MV-4-11 (cell line): ENCODE measurements at regions not wholly inside any gene's neighbourhood (a gene's known extent, or its start where the extent isn't known, plus 50 kb on each side); places are given as distances from the start of the nearest gene placed in this dataset.
A peak's percentile ranks its signal among the peaks of the same experiment; 100 is the strongest.

Experiments
- DNase-seq: peaks from one replicate; lab custom pipeline; 2025; lab: John Stamatoyannopoulos, UW

DNA sequence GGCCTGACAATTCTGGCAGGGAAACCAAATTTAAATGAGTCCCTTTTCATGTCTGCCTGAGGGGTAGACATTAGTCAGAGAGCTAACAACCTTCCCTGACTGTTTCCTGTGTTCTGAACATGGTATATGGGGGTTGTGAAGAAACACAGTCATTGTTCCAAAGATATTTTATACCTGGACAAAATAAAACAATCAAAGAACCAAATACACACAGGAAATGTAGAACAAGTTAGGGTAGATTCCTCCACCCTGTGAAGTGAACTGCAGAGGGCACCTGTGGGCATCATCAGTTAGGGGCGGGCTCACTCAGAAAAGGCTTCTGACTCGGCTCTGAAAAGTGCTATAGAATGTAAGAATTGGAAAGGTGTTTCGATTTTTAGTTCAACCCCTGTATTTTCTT lies 231.9 kb upstream of the CADM1 start:
- DNase-seq, result no peak

DNA sequence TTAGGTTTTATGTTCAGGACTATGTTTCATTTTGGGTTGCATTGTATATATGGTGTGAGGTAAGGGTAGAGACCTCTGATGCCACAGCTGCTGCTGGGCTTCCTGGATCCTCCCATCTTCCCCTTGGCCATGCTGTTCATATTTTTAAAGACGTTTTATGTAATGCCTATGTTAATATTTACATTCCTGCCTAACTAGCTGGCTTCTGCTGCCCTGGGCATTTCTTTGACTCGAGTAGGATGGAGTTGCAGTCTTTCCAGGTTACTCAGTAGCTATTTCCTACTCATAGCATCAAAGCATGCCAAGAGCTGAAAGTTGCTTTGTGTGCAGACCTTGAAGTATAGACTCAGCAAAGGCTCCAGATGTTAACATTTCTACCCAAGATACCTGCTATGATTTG lies 220.5 kb upstream of the CADM1 start:
- DNase-seq, result no peak

DNA sequence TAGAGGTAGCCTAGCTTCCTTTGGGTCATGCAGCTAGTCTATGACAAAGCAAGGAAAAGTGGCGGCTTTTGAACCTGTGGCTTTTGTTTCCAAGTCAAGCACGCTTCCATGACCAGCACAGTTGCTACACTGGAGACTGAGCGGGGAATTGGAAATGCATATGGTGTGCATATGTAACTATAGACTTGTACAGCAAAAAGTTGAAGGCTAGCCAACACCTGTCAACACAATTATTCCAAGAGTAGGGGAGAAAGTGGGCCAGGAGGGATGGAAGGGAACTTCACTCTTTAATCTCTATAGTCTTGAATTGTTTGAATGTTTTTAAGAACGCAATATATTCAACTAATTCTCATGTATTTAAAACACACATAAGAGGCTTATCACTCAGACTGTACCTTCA lies 218.5 kb upstream of the CADM1 start:
- DNase-seq, result no peak

DNA sequence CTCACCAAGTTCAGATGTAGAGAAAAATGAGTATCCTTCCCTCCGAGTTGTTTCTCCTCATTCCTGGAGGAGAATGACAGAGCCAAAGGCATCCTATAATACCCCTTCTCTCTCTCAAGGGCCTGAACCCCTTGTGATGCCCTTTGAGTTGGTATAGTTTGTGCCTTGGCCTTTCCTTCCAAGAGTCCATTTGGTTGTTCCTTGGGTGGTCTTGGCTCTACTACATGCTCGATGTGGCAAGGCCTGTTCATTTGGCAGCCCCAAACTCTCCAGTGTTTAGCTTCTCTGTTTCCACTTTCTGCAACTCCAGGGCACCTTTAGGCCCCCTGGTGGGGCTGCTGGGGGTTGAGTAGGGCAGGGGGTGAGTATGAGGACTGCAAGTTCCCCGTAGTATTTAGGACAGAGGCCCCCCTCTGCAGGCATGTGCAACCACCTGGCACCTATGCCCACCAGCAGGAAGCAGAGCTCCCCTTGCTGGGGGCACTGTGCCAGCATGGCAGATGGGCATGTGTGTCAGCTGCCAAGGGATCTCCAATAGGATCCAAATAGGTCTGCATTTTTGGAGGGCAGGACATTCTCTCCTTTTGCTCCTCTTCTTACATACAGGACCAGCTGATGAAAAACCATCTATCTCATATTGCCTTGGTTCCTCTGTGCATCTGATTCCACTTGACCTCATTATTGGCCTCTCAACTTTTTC lies 217.2 kb upstream of the CADM1 start:
- no peak for DNase-seq

DNA sequence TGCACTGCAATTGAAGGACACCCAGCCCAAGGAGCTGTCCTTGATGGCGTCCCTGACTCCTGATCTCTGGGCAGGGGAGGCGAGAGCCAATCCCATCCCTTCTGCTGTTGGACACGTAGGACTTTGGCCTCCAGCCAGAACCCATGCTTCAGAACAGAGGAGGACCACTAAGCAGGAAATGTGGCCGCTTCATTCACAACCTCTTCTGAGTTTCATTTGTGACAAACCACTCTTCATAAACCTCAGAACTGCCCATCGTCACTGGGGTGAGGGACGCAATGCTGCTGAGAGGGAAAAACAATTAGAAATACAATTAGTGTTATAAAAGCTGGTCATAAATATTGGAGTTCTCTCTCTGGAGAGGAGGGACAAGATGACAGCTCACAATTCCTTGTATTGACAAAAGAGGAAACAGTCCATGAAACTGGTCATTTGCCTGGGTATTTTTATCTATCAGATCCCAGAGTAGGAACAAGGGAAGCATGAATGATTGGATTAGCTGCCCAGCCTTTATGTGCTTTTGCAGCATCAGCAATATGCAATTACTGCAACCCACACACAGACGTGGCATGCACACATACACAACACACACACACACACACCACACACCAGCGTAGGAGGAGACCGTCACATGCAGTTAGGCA lies 216.5 kb upstream of the CADM1 start:
- DNase-seq, result peak; percentile 76

DNA sequence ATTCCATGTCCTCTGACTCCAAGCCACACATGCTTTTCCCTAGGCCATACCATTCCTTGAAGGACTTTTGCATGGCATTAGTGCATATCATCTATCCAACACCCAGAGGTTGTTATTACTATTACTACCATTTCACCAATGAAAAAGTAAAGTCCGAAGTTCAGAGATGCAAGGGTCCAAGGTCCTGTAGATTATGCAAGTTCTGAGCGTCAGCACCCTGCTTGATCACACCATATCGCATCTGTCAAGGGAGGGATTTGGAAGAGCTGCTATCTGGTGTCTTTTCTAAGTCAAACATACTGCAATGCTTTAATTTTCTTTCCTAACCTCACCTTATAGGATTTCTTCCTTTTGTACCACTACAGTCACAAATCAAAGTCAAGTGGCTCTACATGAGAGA lies 214.7 kb upstream of the CADM1 start:
- DNase-seq, result no peak

DNA sequence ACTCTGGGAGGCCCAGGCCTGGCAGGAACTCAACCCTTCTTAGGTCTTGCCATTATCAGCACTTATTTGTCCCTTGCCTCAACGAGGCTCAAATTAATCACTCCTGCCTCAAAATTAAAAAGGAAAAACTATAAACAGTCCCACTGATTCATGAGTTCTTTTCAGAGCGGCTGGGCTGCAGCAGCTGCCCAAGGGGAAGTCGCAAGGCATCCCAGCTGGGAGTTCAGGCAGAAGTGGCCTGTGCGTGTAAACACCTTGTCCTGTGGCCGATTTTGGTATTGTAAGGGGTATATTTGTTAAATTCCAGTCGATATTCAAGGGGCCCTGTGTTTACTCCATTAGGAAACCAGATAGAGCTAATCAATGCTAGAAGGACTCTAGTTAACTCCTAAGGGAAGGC lies 213.9 kb upstream of the CADM1 start:
- no peak for DNase-seq

DNA sequence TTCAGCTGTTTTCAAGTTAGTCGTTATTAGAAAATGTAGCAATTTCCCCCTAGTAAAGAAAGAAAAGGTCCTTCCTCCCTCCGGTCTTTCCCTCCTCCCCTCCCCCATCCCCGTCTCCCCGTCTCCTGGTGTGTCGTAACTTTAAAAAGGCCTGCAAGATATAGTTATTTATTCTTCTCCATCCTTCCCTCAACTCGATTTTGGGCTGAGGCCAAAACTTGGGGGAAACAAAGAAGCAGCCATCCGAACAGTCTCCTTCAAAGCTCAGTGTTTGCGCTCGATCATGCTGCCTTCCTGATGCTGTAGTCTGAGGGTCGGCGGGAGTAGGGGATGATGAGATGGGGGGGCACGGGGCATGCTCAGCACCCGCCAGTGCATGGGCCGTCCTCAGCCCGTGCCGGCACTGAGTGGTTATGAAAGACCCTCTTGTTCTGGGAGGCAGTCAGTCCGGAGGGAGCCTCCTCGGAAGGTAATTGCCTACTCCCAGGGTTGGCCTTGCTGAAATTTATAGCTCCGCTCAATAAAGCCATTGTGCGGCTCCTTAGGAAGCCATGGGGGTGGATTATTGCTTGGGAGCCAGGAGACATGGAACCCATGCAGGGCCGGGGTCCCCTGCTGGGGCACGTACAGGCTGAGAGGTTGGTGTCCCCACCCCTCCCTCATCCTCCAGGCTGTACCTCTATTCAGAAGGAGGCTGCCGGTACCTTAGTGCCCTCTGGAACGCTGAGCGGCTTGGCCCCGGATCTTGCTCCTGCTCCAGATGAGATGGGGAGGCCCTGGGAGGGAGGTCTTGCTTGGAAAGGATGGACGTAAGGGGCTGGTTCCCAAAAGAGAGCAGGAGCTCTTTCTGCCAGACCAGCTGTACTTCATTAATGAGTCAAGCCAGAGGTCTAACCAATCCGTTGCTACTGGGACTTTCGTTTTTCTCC lies 212.7 kb upstream of the CADM1 start:
- DNase-seq, result peak; percentile 48

DNA sequence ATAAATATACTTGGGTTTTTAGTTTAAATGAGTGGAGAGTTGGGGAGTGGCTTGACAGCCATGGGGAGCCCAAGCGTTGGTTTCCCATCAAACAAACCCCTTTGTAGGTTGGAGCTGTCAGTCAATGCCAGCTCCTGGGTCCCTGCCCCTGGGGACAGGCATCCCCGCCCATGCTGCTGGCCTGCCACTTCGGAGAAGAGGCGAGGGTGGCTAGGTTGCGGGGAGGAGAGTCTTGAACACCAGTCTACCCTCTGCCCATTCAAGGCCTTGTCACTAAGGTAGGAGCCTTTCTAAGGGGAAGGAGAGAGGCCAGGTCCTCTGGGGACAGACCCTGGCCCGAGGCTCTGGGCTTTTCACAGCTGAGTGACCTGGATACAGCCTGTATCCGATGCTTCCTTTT lies 211.9 kb upstream of the CADM1 start:
- no peak for DNase-seq

DNA sequence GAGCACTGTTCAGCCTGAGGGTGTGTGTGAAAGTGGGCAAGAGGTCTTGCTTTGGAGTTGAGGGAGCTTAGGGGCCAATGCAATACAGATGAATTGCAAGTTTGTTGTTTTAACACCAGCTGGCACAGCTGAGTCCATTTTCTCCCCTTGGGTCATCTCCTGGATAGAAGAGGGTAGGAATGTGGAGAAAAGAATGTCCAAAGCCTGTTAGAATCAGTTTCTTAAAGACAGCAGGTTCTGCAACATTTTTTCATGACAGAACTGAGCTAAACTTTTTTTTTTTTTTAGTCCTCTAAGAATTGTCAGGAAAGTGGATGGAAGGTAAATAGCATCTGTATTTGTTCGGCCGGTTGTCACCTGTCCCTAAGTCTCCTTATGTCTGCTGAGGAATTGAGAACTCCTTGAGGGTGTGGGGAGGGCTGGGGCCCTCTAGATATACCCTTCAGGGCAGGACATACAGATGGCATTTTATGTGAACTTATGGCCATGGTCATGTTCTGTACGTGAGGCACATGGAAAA lies 211.1 kb upstream of the CADM1 start:
- DNase-seq, result no peak

DNA sequence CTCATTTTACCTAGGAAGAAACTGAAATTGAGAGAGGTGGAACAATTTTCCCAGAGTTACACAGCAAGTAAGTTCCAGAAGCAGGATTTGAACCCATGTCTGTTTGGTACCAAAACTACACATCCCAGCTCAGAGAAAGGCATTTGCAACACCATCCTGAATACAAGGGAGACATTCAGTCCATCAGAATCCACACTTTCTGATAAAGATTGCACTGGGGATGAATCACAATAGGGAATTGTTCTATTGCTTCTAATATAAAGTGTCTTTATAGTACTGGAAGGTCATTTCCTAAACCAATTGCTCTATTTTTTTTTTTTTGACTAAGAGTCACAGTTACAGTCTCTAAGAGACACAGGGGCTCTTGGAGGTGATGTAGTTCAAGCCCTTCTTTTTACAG lies 208.1 kb upstream of the CADM1 start:
- DNase-seq, result no peak

DNA sequence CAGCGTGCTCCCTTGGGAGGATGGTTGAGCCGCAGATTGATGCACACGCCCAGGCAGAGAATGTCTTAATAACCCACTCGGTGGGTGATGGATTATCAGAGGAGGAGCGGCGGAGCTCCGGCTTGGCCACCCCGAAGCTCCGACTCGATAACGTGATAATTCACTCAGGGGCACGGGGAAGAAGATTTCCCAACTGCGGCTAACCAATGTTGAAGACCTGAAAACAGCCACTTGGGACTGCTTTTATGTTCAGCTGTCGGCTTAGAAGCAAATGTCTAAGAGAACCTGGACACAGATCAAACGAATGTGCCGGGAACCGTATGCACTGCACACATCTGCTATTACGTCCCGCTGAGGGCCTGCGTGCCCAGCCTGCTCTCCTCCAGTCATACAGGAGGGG lies 206.8 kb upstream of the CADM1 start:
- no peak for DNase-seq

DNA sequence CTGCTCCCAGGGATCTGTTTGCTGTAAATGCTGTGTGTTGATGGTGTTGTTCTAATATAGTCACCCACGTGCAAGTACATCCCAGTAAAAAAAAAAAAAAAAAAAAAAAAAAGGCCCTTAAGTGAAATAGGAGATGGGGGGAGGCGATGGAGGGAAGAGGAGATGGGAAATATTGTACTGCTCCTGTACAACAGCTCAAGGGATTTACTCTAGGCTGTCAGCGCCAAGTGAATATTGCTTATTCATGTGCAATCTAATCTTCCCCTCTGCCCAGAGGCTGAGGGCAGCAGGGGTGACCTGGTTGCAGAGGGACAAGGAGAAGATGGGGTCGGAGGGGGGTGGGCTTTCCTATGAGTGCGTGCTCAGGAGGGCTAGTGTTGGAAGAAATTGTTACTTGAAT lies 206.2 kb upstream of the CADM1 start:
- DNase-seq, result no peak

DNA sequence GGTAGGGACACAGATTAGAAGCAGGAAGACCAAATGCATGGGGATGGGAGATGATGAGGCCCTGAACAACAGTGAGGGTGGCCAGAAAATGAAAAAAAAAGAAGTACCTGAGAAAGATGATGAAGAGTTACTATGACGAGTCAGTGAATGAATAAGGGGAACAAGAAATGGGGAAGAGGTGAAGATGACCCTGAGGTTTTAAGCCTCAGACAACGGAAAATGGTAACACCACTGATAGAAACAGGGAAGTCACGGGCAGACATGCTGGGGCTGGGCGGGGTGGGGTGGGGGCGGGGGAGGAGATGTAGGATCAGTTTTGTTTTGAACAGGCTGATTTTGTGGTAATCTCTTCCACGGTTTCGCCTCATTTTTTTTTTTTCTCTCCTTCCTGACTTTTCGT lies 205.1 kb upstream of the CADM1 start:
- DNase-seq, result peak; percentile 98

DNA sequence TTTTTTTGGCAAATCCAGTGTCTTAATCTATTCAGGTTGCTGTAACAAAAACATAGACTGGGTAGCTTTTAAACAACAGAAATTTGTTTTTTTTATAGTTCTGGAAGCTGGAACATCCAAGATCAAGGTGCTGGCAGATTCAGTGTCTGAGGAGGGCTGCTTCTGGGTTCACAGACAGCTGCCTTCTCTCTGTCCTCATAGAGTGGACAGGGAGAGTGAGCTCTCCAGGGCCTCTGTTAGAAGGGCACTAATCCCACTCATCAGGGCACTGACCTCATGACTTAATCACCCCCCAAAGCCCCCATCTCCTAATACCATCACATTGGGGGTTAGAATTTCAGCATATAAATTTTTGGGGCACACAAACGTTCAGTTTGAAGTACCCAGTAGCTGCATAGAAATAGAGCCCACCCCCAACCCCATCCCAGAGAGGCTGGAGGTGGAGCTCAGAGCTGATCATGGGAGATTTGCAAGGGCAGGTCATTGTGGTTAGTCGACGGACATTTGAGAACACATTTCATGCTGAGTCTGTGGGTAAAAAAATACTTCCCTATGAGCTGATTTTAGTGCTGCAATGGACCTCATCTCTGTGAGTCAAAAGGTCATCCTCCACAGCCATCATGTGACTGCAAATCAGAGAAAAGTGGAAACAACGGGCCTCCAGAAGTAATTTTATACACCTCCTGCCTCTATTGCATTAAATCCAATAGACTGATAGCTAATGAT lies 203.1 kb upstream of the CADM1 start:
- peak; percentile 94 for DNase-seq

DNA sequence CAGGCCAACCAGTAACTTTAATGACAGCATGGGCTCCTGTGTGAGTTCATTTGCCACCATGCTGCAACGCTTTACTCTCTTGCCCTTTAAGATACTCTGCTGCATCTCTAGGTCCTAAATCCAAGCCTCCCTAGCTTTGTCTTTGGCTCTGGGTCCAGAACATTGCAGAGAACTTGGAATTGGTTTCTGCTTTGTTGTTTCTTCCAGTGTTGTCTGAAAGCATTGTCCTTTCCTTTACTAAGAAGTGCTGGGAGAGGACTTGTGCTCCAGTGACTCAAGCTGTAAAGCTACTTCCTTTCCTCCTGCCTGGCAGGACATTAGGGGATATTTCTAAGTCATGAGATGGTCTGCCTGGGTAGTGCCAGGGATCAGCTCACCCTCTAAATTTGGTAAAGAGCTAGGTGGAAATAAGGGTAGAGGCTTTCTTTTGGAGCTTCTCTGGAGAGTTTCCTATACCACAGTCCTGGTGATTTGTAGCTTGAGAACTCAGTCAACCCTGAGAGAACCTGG lies 202.5 kb upstream of the CADM1 start:
- peak; percentile 36 for DNase-seq

DNA sequence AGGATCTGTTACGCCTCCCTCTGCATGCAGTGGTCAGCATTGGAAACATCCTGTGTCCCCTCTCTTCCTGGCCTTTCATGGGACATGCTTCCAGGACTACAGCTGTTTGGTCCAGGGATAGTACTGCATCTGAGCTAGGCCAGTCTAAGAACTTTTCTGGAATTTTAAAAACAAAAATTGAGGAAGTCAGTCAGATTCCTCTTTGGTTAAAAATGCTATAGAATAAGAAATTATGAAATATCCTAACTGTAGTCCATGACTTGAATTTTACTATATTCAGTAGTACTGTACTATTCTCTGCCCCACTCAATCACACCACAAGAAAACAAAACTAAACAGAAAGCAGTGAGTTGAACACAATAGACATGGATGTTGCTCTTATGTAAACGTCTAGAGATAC lies 201.0 kb upstream of the CADM1 start:
- peak; percentile 38 for DNase-seq

DNA sequence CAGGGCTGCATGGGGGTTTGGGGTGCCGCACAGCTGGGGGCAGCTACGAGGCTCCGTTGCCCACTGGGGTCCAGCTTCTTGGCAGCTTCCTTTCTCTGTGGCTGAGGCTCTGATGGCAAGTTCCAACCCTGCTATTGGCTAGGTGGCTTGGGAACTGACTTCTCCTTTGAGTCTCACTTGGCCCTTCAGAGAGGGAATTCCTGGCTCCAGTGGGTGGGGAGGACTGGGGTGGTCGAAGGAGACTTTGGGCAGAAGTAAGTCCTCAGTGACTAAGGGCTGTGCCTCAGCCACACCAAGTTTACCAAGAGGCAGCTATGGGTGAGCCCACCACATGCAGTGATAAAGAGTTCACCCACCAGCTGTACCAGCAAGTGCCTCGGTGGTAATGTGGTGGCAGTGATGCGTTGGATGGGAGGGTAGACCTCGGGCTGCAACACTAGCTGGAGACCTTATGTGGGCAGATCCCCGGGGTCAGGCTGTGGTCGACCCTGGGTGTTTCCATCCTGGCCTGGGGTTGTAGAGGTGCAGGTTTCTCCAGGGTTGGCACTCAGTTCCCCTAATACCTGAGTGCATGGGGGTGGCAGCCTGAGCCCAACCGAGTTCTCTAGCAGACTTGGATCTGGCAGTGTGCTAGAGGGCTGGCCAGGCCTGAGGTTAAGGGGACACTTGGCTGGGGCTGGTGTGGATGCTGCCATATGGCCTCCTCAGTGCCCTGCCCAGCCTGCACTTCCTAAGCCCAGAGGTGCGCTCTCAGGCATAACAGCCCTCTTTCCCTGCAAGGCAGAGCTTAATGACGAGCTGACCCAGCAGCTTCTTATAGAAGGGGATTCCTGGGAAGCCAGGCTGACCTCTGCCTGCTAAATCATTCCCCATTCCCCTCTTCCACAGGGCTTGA lies 197.0 kb upstream of the CADM1 start:
- DNase-seq, result no peak

DNA sequence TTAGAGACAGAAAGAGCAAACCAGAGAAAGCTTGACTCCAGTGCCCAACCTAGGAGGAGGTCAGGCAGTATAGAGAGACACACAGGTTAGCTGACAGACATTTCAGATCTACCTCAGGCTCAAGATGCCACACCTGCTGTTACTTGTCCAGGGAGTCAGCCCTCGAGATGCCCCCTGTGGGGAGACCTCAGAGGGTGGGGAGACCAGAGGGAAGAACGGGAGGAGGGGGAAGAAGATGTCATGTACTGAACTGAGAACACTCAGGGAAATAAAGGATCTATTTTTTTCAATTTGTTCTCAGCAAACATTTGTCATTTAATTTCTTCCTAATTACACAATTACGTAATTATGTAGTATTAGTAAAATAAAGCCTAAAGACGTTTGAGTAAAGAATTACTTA lies 196.3 kb upstream of the CADM1 start:
- DNase-seq, result no peak

DNA sequence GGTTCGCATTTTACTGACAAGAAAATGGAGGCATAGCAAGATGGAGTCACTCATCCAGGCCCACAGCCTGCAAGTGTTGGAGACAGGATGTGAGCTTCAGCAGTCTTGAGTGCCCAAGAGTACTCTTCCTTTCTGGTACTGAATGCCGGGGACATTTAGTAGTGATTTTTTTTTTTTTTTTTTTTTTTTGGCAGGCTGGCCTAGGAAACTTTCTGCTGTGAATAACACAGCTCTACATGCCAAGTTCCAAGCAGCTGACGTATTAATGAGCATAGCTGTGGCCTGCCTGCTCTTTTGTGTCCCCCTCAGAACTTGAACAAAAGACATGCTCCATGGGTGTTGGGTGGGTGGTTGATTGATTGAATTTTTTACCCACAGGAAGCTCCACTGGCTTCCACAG lies 195.5 kb upstream of the CADM1 start:
- DNase-seq, result no peak

DNA sequence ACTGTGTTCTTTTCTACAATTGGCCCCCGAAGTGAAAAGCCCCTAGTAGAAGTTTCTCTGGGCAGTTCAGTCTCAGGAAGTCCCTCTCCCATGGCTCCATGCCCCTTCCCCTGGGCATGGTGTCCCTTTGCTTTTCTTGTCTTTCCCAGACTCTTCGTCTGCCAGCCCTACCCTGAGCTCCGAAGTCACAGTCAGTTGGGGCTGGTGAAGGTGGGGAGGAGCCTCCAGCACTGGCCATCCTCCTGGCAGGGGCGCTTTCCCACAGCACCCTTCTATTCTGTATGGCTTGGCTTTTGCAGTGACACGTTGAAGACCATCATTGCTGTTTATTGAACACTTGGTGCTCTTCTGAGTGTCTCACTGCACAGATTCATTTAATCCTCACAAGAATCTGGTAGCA lies 195.1 kb upstream of the CADM1 start:
- no peak for DNase-seq
